ENCODE measurements at regions not wholly inside any gene's neighbourhood (a gene's known extent, or its start where the extent isn't known, plus 50 kb on each side); places are given as distances from the start of the nearest gene placed in this dataset.

- H3K27me3 ChIP-seq (ENCODE audit: control insufficient read depth, insufficient read depth, low read length): no peaks in the 10 kb centered on the region
- no peaks in the 10 kb centered on the region for H3K36me3 ChIP-seq (ENCODE audit: control insufficient read depth, insufficient read depth, low read length)
- DNase-seq (ENCODE audit: low read depth): no peak
- TF ChIP-seq CTCF (IDR thresholded peaks at IDR 0.05; ENCODE audit: insufficient read depth, low read length, poor library complexity, severe bottlenecking): no peak
- H3K4me3 ChIP-seq (ENCODE audit: low read depth, low read length): no peak overlapping the region
These were observed 115.1 kb downstream of the KCNE4 start for GRCh38 chr2:223166983-223167650.

GRCh38 chr2:223169830-223170605, 118.0 kb downstream of the KCNE4 start:
- Histone ChIP-seq H3K4me3 (ENCODE audit: low read depth, low read length) (no peak overlapping the region), H3K36me3 (ENCODE audit: control insufficient read depth, insufficient read depth, low read length) (no peaks in the 10 kb centered on the region), H3K27me3 (ENCODE audit: control insufficient read depth, insufficient read depth, low read length) (no peaks in the 10 kb centered on the region)
- DNase-seq (ENCODE audit: low read depth): no peak
- TF ChIP-seq CTCF (IDR thresholded peaks at IDR 0.05; ENCODE audit: insufficient read depth, low read length, poor library complexity, severe bottlenecking): no peak

GRCh38 chr2:223176970-223177369, 125.0 kb downstream of the KCNE4 start:
- no peak for TF ChIP-seq CTCF (IDR thresholded peaks at IDR 0.05; ENCODE audit: insufficient read depth, low read length, poor library complexity, severe bottlenecking)
- Histone ChIP-seq H3K36me3 (ENCODE audit: control insufficient read depth, insufficient read depth, low read length) (no peaks in the 10 kb centered on the region), H3K4me3 (ENCODE audit: low read depth, low read length) (no peak overlapping the region), H3K27me3 (ENCODE audit: control insufficient read depth, insufficient read depth, low read length) (no peaks in the 10 kb centered on the region)
- DNase-seq (ENCODE audit: low read depth): no peak

GRCh38 chr2:223180463-223180862, 128.5 kb downstream of the KCNE4 start:
- no peak for TF ChIP-seq CTCF (IDR thresholded peaks at IDR 0.05; ENCODE audit: insufficient read depth, low read length, poor library complexity, severe bottlenecking)
- DNase-seq (ENCODE audit: low read depth): no peak

GRCh38 chr2:223181561-223181960, 129.6 kb downstream of the KCNE4 start:
- Histone ChIP-seq H3K27me3 (ENCODE audit: control insufficient read depth, insufficient read depth, low read length) (no peaks in the 10 kb centered on the region), H3K4me3 (ENCODE audit: low read depth, low read length) (no peak overlapping the region), H3K36me3 (ENCODE audit: control insufficient read depth, insufficient read depth, low read length) (no peaks in the 10 kb centered on the region)
- no peak for DNase-seq (ENCODE audit: low read depth)
- TF ChIP-seq CTCF (IDR thresholded peaks at IDR 0.05; ENCODE audit: insufficient read depth, low read length, poor library complexity, severe bottlenecking): no peak

More at GRCh38 chr2:223180463-223180862, 128.5 kb downstream of the KCNE4 start:
- H3K4me3 ChIP-seq (ENCODE audit: low read depth, low read length): no peak overlapping the region
- H3K27me3 ChIP-seq (ENCODE audit: control insufficient read depth, insufficient read depth, low read length): no peaks in the 10 kb centered on the region
- H3K36me3 ChIP-seq (ENCODE audit: control insufficient read depth, insufficient read depth, low read length): no peaks in the 10 kb centered on the region
